ENCODE measurements at regions not wholly inside any gene's neighbourhood (a gene's known extent, or its start where the extent isn't known, plus 50 kb on each side); places are given as distances from the start of the nearest gene placed in this dataset.

DNA sequence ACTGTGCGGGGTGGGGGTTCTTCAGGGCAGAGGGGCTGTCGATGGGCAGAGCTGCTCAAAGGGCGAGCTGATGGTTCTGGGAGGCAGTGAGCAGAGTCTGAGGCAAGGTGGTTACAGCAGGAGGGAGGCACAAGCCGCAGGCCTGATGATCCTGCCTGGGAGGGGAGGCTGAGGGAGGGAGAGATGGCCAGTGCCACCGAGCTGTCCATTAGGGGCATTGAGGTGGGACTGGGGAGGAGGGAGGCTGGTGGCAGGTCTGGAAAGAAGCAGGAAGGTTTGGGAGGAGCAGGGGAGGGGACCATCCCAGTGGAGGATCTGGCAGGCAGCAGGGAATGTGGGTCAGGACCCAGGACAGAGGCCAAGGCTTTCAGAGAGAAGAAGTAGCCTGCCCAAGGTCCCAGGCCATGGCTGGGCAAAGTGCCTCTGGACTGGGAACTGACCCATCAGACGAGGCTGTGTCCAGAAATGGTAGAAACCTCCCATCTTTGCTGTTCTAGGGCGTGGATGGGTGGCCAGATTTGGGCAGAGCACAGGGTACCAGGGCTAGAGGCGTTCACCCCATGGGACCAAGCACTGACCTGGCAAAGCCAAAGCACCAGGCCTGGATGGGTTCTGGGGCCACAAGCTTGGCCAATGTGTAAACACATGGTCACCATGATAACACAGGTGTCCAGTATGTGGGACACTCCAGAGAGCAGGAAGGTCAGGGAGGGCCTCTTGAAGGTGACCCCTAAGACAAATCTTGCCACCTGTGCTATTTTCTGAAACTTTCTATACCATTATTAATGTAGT lies 55.5 kb downstream of the INHBB start:
- no peak for DNase-seq (ENCODE audit: low read depth)
- TF ChIP-seq, protein P1, sequence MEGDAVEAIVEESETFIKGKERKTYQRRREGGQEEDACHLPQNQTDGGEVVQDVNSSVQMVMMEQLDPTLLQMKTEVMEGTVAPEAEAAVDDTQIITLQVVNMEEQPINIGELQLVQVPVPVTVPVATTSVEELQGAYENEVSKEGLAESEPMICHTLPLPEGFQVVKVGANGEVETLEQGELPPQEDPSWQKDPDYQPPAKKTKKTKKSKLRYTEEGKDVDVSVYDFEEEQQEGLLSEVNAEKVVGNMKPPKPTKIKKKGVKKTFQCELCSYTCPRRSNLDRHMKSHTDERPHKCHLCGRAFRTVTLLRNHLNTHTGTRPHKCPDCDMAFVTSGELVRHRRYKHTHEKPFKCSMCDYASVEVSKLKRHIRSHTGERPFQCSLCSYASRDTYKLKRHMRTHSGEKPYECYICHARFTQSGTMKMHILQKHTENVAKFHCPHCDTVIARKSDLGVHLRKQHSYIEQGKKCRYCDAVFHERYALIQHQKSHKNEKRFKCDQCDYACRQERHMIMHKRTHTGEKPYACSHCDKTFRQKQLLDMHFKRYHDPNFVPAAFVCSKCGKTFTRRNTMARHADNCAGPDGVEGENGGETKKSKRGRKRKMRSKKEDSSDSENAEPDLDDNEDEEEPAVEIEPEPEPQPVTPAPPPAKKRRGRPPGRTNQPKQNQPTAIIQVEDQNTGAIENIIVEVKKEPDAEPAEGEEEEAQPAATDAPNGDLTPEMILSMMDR (IDR thresholded peaks at IDR 0.05; ENCODE audit: low read length, missing control alignments): no peak
- no peak overlapping the region for H3K4me3 ChIP-seq (replicated peaks; ENCODE audit: low read depth, low read length)

DNA sequence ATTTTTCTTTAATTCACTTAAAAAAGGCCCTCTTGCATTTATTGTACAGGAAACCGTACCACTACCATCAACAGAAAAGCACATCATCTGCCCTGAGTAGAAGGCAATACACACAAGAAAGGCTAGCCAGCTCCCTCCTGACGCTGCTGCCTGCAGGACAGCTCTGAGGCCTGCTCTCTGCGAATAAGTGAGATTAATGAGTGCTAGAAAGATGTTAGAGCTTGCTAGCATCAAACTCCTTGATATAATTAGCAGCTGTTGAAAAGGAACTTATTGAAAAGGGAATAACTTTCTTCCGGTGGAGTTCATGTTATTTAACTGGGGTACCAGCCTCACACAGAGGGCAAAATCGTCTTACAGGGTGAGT lies 56.1 kb downstream of the INHBB start:
- no peak overlapping the region for H3K4me3 ChIP-seq (replicated peaks; ENCODE audit: low read depth, low read length)
- DNase-seq (ENCODE audit: low read depth): no peak
- TF ChIP-seq, protein P1 (IDR thresholded peaks at IDR 0.05; ENCODE audit: low read length, missing control alignments): no peak

- DNase-seq (ENCODE audit: low read depth): no peak
These were observed 56.6 kb downstream of the INHBB start for GRCh38 chr2:120402508-120402907.

GRCh38 chr2:120403261-120403660 lies 57.3 kb downstream of the INHBB start:
- DNase-seq (ENCODE audit: low read depth): no peak
- no peak overlapping the region for H3K4me3 ChIP-seq (replicated peaks; ENCODE audit: low read depth, low read length)
- TF ChIP-seq, protein P1 (IDR thresholded peaks at IDR 0.05; ENCODE audit: low read length, missing control alignments): no peak

More at GRCh38 chr2:120402508-120402907, 56.6 kb downstream of the INHBB start:
- TF ChIP-seq, protein P1 (IDR thresholded peaks at IDR 0.05; ENCODE audit: low read length, missing control alignments): no peak
- H3K4me3 ChIP-seq (replicated peaks; ENCODE audit: low read depth, low read length): no peak overlapping the region

DNA sequence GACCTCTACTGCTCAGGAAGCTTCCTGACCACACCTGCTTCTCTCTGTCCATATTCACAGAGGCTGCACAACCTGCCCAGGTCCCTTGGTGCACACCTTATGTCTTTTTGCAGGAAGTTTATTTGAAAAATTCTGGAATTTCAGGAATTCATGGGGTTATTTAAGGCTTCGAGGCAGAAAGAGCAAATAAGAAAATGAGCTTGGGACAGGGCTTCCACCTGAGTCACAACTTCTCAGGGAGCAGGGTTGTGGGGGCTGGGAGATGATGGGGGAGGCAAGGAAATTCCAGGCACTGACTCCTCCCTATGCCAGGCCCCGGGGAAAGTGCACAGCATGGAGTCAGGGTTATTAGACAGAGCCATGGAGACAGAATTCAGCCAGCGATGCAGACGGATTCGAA lies 57.7 kb downstream of the INHBB start:
- H3K4me3 ChIP-seq (replicated peaks; ENCODE audit: low read depth, low read length): no peak overlapping the region
- TF ChIP-seq, protein P1 (IDR thresholded peaks at IDR 0.05; ENCODE audit: low read length, missing control alignments): no peak
- no peak for DNase-seq (ENCODE audit: low read depth)

DNA sequence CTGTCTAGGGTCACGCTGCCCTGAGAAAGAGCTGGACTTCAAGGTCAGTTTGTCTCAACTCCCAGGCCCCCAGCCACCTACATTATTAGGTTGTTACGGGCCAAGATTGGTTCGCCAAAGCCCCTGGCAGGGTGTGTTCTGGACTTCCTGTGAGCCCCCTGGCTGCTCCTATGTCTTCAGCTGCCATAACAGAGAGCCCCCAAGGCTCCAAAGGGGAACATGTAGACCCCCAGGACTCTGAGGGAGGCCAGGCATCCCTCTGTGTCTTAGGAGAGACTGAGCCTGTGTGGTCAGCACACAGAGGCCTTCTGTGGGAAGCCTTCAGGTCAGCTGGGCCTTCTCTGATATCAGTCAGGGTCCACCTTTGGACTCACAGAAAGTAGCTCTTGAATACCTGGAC lies 58.3 kb downstream of the INHBB start:
- TF ChIP-seq, protein P1 (IDR thresholded peaks at IDR 0.05; ENCODE audit: low read length, missing control alignments): no peak
- H3K4me3 ChIP-seq (replicated peaks; ENCODE audit: low read depth, low read length): no peak overlapping the region
- no peak for DNase-seq (ENCODE audit: low read depth)
